Fibroblast of skin of back (primary cell): ENCODE measurements at regions not wholly inside any gene's neighbourhood (a gene's known extent, or its start where the extent isn't known, plus 50 kb on each side); places are given as distances from the start of the nearest gene placed in this dataset.

ENCODE experiments used
- DNase-seq: peaks from one replicate; pipeline ENCODE4 v3.0.0-alpha.2; 2013

DNA sequence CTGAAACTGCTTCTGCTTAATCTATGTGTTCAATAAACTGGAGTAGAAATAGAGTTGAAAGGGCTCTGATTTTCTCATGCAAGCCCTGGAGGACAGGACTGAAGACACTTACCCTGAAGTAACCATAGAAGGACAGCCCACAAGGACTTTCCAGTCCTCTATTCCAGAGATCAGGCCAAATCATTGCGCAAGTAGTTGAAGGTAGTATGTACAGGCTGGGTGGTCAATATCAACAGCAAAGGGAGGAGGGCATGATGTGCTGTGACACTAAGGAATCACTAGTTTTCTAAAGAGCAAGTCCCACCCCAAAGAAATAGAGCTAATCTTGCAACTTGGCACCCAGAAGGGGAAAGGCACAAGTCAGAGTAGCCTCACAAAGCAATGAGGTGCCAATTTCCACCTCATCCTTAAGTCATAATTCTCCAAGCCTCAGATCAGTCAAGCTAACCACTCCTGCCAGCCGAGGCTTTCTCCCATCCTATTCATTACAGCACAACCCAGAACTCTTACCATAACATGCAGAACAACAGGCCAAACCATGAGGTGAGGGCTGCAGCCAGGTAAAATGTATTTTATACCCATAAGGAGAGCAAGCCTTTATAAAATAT lies 533.5 kb downstream of the TNS1 start:
- no peak for DNase-seq

DNA sequence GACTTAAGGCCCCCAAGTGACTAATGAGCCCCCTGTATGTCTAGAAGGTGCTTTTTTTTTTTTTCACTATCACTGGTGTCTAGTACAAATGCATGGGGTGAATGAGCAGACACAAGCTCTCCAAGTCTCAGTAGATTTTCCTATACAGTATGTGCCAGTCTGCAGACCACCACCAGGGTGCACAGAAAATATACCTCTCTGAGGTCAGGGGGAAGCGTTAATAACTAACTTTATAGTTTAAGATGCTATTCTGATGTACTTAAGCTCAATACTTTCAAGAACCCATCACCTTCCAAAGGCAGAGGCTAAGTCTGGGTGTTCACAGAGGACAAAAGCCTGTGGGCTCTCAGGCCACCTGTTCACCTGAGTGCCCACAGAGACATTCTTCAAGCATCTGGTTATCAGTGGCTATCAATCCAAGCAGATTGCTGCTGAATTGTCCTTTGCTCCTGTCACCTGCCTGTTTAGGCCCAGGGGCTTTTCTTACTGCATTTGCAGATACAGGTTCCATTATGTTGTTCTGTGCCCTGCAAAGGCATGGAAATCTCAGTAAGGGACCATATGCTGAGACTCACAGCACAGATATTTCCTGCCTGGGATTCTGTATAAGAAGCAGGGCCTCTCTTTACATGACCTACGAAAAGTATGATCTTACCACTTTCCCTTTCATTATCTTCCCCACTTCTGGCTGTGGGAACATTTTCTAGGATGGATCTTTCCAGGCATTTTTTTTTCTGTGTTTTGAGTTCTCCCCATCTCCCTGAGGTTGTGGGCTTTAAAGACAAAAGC lies 534.6 kb downstream of the TNS1 start:
- DNase-seq: peak; percentile 35

DNA sequence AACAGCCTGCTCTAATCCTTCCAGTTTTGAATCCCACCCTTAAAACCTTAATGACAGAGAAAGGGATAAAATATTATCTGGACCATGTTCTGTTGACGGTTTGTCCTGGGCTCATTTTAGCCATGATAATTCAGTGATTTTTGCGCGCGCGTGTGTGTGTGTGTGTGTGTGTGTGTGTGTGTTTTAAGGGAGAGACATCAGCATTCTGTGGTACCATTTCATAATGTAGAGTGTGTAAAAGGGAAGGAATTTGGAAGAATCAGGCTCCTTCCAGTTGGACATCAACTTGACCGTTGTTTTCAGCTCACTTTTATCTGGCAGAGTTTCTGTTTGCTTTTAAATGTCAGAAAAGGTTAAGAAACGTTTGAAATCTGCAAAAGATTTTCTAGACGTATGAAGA lies 535.5 kb downstream of the TNS1 start:
- DNase-seq: no peak

DNA sequence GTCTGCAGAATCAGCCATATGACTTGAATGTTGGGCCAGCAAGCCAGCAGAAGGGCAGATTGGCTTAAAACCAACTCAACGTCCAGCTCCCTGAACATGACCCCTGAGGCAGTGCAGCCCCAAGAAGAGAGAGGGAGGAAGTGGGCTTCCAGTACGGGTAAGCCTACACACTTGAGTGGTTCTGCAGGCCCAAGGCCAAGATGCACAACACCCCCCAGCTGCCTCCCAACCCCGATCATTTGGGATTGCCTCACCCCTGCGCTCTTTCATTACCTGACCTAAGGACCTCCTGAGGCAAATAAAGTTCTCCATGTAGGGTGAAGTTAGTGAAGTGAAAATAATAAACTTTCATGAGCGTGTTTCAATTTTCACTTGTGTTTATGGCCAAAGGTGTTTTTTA lies 536.0 kb downstream of the TNS1 start:
- DNase-seq: no peak

DNA sequence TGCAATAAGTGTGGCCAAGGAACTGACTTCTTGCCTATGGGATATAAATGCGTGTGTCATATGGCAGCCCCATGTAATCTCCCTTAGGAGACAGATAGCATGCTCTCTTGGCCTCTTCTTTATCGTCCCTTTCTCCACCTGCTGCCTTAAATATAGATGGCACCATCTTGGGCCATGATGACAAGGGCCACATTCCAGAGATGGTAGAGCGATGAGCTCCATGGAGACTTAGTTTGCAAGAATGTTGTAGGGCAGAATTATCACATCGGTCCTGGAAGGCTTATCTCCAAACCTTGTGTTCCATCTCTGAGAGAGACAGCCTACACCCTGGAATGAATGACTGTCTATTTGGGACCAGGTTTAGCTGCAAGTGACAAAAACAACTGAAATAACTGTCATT lies 536.7 kb downstream of the TNS1 start:
- DNase-seq: peak; percentile 49

DNA sequence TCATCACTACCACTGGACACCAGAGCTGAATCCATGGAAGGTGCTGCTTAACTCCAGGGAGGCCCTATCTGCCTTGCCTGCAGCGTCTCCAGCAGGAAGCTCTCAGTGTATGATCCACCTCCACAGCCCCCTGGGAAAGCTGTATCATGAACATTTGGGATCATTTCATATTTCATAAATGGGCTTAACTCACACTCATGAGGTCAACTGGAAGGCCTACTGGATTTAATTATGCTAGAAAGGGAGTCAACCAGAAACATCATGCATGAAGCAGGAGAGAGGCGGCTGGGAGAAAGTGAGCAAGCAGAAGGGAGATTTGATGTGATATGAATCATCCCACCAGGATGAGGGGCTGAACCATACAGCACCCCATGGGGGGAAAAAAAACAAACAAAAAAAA lies 537.7 kb downstream of the TNS1 start:
- DNase-seq: peak; percentile 72

DNA sequence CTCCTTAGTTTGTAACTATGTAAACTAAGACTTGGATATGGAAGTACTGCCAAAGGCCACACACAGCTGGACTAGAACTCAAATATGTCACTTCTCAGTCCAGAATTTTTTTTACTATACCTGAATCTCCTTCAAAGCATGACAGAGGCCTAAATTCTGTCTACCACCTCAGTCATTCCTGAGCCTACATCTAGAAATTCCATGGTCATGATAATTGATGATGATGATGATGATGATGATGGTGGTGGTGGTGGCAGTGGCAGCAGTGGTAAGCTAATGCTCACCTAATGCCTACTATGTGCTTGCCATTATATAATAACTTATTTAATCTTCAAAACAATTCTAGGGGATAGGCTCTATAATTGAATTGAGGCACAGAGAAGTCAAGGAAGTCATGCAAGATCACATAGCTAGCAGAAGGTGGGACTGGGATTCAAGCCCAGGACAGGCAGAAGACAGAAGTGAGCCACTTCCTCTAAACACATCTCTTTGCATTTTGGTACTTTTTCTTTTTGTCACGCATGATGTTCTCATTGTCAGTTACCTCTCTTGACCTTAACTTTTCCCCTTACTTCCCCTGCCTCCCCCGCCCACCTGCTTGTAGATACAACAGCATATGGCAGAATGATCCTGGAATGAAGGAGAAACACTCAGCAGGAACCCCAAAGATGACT lies 539.3 kb downstream of the TNS1 start:
- DNase-seq: no peak

DNA sequence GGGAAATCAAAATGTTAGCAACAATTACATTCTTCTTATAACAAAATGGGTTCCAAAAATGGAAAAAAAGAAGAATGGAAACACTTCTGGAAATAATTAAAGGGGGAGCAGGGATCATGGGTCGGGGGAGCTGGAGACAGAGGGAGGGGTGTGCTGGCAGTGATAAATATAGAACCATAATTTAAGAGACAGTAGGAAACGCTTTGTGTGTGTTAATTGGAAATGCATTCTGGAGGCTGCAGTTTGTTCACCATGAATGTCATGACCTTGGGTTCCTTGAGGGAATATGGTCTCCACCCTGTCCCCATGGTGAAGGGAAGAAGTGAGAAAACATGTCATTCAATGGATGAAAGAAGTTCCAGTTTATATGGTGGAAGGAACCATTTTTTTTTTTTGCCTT lies 540.7 kb downstream of the TNS1 start:
- no peak for DNase-seq

DNA sequence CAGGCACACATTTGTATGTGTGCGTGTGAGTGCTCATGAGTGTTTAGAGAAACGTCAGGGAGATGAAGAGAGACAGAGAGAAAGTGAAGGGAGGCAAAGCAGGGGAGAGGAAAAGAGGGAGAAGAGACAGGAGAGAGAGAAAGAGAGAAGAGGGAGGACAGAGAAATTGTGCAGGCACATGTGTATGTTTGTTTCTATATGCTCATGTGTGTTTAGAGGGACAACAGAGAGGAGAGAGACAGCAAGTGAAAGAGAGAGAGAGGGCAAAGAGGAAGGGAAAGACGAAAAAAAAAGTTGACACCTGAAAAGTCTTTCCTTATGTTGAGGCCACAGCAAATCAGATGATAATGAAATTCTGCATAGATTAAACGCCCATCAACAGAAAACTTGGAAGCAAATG lies 541.1 kb downstream of the TNS1 start:
- no peak for DNase-seq

DNA sequence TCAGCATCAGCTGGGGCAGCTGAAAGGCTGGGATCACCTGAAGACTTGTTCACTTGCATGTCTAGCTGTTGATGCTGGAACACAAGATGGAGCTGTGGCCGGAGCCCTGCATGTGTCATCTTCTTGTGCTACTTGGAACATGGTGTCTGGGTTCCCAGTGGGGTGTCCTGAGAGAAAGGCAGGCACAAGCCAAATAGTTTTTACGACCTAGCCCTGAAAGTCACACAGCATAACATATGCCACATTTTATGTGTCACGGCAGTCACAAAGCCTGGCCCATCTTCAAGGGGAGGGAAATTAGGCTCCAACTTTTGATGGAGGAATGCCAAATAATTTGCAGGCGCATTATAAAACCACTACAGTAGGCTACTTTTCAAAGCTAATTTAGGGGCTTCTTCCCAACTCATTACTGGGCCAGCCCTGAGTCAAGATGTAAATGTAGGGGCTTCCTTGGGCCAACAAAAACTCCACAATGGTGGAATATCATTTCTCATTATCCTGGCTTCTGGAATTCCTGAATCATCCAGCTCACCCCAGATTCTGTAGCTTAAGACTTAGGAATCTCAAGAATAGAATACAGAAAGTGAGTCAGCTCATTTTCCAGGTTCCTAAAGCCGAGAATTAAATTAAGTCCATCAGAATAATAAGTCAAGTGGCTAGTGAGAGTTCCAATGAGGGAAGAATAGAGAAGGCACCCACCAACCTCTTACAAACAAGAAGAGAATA lies 543.0 kb downstream of the TNS1 start:
- DNase-seq: peak; percentile 77

DNA sequence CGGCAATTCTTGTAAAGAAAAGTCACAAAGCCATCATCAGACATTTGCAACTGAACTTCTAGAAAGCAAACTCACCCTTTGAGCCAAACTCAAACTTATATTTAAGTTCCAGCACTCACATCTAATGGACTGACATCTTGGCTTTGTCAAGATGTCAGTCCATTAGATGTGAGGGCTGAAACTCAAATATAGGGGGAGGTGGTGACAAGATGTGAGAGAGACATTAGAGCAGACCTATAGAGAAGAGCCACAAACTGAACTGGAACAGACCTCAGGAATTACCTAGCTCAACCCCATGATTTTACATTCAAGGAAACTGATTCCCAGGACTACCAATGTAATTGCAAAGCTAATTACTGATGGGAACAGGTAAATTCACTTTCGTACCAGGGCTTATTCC lies 543.8 kb downstream of the TNS1 start:
- DNase-seq: no peak

DNA sequence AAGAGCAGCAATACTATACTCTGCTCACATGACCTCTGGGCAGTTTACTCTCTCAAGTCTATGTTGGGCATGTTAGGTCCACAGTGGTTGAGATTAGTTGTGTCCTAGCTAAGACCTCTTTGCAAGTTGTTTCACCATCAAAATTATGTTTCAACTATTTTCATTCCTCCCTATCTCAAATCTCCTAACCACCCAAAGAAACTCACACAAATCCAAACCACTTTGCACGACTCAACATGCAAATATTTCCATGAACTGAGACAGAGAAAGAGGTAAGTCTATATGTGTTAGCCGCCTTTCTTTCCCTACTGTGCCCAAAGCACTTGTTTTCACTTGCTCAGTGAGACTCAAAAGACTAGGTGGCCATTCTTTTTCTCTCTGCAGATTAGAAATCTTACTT lies 546.8 kb downstream of the TNS1 start:
- peak; percentile 40 for DNase-seq

DNA sequence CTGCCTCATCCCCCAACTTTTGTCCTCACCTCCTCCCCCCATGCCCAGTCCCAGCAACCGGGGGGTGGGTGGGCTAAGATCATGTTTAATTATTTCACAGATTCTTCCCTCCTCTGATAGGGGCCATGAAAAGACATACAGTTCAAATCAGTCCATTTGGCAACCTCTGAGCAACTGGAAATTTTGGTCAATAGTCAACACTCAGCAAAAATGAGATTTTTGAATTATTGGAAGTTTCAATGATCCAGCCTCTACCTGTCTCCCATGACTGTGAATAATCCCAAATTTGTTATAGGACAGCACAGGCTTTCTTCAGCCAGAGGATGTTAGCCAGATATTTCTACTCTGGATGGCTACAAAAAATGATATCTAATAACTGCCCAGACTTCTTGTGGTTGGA lies 549.9 kb downstream of the TNS1 start:
- no peak for DNase-seq

DNA sequence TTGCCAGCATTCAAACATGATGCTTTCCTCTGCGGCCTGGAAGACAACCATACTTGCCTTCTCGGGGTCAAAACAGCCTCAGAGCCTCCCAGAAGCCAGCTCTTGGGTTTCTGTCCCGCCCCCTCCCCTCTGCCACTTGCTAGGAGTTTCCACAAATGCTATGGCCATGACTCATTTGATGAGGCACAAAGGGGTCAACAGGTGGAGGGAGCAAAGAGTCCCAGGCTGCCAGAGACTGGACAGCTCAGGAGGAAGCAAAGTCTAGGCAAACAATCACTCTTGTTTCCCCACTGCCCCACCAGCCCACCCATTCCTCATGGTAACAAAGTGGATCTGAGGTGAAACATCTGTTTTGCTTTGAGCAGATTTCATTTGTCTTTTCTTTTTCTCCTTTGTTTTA lies 551.1 kb downstream of the TNS1 start:
- peak; percentile 33 for DNase-seq

DNA sequence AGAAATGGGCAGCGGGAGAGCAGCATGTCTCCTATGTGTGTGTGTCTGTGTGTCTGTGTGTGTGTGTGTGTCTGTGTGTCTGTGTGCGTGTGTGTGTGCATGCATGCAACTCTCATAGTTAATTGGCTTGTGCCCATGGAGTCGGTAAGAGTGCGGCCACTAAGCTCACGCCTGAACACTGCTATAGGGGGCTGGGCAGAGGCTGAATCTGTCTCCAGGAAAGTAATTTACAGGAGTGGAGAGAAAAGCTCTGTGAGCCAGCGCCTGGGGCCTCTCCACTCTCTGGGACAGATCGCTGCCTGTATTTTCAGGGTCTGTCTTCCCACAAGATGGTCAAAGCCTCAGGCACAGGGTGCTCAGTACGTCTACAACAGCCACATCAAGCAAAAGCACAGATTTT lies 553.4 kb downstream of the TNS1 start:
- no peak for DNase-seq

DNA sequence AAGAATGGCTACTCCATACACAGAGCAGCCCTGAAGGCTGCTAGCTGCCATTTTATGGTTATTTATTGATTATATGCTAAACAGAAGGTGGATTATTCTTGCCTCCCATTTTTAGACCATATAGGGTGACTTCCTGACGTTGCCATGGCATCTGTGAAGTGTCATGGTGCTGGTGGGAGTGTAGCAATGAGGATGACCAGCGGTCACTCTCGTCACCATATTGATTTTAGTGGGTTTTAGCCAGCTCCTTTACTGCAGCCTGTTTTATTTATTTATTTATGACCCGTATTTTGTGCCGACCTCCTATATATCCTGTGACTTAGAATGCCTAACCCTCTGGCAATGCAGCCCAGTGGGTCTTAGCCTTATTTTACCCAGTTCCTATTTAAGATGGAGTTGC lies 553.9 kb downstream of the TNS1 start:
- DNase-seq: no peak

DNA sequence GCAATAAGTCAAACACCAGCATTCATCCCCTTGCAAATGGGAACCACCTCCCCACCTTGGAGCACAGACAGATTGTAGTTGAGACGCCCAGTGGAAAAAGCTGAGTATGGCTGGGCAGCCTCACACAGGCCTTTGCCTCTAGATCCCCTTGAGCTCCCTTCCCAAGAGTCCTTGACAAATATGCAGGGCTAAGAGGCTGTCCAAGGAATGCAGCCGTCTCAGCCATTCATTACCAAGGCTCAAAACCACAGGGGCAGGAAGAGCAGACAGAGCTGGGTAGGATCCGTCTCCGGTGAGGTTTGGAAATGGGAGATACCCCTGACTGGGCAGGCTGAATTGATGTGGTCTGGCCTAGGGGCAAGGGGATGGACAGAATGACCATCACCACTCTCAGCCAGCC lies 557.1 kb downstream of the TNS1 start:
- peak; percentile 47 for DNase-seq

DNA sequence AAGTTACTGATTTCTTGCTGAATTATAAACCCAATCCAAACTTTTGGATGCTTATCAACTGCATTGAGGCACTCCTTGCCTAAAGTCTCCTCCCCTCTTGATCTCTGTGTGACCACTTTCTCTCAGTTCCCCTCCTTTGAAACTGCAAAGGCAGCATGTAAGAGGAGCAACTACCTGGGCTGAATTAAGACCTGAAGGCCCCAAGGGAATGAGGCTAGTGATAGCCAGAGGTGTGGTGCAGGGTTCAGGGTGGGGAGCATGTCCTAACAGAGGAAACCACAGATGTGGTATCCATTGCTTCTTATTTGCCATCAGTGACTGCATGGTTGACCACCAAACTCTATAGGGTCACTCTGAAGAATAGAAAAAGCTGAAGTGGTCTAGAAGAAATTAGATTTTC lies 557.9 kb downstream of the TNS1 start:
- DNase-seq: no peak

DNA sequence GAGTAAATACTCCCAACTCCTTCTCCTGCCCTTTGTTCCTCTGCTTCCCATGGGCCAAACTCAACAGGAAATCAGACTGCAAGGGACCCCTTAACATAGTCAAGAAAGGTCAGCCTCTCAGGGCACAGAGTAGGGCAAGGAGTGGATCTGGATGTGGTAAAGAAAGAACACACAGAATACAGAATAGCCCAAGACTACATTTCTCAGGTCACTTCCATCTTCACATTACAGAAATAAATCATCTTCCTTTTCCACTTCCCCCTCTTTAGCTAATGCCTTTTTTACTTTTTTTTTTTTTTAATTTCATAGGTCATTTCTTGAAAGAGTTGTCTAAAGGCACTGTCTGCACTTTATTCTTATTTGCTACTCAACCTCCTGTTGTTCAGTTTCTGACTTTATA lies 558.3 kb downstream of the TNS1 start:
- DNase-seq: no peak

DNA sequence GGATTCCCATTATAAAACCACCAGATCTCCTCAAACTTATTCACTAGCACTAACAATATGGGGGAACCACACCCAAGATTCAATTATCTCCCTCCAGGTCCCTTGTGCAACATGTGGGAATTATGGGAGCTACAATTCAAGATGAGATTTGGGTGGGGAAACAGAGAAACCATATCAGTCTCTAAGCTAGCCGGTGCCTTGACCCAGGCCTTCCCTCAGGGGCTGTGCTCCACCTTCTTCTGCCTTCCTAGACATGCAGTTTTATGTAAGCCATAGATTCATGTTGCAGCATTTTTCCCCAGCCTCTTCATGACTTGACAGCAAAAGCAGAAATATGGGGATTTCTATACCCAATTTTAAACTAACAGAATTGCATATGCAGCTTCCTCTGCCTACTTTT lies 559.2 kb downstream of the TNS1 start:
- DNase-seq: no peak

DNA sequence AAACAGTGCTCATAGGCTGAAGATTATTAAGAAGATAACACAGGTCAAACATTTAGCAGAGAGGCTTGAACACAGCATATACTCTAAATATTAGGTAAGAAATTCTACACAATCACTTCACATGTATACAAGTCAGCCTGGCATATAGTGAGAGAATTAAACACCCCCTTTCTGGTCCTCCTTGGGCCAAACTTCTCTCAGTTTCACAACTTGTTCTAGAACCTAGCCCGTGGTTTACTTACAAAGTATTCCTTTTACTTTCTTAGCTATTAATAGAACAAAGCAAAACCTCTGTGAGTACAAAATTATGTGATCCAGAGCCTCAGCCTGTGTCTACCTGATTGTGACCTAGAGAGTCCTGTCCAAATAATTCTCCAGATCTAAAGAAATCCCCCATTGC lies 562.8 kb downstream of the TNS1 start:
- DNase-seq: no peak

DNA sequence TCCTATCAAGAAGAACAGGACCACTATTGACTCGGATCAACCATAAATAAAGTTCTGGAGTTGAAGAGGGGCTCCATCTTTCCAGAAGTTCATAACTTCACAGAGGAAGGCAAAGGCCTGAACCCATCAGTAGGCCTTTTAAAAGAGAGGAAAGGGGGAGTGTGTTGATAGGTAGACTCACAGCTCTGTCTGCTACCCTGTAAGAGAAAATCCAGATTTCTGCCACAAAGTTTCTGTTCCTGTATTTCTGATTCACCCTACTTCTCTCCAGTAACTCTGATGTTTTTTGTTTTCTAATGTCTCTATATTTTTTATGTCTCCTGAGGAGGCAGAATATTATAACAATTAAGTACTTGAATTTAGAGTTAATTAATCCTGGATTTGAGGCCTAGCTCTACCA lies 564.0 kb downstream of the TNS1 start:
- no peak for DNase-seq

DNA sequence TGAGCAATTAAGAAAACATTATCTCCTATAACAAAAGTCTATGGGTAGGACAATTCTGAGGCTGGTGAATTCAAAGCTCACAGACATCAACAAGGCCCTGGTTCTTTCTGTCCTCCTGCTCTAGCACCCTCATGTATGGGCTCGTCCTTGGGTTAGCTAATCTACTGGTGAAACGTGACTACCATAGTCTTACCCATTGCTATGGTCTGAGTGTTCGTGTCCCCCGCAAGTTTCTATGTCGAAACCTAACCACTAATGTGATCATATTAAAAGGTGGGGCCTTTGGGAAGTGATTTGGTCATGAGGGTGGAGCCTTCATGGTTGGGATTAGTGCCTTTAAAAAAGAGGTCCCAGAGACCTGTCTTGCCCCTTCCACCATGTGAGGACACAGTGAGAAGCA lies 564.7 kb downstream of the TNS1 start:
- DNase-seq: no peak
